ENCODE measurements at regions not wholly inside any gene's neighbourhood (a gene's known extent, or its start where the extent isn't known, plus 50 kb on each side); places are given as distances from the start of the nearest gene placed in this dataset.

DNA sequence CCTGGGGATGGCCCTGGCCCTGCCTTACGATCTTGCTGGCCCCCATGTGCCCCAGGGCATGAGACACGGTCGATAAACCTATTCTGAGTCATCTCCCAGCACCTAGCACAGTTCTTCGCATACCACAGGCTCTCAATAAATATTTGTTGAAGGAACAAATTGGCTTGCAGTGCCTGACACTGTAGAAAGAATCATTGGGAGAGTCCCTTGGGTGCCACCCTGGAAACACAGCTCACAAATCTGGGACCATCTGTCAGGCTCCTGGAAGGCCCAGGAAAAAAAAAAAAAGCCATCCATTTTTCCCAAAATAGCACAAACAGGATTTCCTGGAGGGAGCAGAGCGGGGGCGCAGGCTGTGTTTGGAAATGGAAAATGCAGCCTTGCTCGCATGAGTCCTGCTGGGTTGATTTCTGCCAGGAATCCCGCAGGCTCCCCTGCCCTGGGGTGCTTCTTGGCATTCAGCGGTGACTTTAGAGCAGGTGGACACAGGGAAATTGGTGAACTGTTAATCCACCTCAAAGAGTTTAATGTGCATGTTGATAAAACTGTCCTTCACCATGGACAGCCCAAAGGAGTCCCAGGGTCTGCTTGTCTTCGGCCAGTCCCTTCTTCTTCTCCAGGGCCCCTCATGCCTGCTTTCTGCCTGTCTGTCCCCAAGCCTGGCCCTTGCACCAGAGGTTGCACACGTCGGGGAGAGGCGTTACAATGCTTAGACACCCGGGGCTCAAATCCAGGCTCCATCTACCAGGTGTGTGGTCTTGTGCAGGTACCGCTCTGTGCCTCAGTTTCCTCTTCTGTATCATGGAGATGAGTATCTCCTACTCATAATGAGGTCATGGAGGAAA, 106.1 kb upstream of the RFLNA start:
- DNase-seq (ENCODE audit: low read depth in 2 of 2), result no peak

DNA sequence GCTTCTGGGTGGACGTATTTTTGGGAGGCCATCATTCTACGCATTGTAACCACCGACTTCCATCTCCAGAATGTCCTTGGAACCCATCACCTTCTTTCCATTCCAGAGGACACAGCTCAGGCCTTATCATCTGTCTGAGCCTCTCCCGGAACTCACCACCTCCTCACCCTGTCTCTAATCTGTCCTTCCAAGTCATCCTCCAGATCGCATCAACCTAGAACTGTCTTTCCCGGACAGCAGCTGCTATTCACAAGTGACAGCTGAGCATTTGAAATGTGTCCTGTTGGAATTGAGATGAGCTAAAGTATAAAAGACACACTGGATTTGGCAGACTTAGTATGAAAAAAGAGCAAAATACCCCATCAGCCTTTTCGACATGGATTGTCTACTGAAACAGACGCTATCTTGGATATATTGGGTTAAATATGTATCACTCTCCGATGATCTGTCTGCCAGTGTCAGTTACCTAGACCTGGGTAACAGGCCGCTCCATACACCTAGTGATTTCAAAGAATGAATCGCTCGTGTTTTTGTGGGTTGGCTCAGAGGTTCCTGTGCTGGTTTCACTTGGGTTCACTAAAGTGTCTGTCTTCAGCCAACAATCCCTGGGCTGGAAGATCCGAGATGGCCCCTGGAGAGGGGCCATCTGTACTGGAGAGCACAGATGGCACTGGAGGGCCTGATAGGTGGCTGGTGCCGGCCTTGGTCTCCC, 104.4 kb upstream of the RFLNA start:
- DNase-seq (ENCODE audit: low read depth in 2 of 2), result no peak

GRCh38 chr12:124191024-124191359, 103.9 kb upstream of the RFLNA start:
- no peak for DNase-seq (ENCODE audit: low read depth in 2 of 2)

DNA sequence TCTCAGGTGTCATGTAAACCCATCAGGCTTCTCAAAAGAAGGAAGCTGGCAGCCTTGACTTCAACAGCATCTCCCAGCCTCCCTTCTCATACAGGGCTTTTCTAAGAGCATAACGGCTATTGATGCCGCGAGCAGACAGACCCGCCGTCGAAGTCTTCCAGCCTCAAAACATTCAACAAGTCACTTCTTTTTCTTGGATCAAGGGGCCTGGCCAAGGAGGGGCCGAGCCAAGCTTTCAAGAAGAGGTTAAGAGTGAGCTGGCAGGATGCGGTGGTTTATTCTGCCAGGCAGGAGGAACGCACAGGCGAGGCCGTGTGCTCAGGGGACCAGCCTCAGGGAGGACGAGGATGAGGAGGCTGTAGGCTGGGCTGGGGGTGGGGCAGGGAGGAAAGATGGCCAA, 102.9 kb upstream of the RFLNA start:
- DNase-seq (ENCODE audit: low read depth in 2 of 2), result no peak

GRCh38 chr12:124194264-124194892, 100.5 kb upstream of the RFLNA start:
- no peak for DNase-seq (ENCODE audit: low read depth in 2 of 2)

DNA sequence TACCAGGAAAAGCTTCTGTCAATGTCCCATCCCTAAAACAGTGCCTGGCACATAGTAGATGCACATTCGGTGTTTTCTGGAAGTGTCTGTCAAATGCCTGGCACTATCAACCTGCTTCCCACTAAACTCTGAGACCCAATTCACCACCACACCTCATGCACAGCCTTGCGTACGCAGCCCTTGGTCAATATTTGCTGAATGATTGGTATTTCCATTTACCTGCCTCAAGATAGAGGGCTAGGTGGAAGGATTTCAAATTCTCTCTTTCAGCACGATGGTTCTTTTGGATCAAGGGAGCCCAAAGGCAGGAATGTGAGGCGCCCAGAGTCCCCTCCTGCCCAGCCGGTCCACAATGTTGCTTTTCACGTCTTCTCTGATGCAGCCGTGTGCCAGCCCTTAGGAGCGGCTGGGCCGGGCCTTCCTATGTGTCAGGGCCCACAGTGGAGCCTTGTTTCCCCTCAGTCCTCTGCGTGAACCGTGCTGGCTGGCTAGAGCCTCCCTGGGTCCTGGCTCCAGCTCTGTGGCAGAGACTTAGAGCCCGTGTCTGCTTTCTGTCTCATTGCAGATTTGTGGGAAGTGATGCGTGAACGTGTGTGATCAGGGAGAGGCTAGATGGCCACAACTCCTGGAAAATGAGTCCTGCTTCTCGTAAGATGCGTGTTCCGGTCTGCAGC, 99.9 kb upstream of the RFLNA start:
- DNase-seq (ENCODE audit: low read depth in 2 of 2), result no peak

DNA sequence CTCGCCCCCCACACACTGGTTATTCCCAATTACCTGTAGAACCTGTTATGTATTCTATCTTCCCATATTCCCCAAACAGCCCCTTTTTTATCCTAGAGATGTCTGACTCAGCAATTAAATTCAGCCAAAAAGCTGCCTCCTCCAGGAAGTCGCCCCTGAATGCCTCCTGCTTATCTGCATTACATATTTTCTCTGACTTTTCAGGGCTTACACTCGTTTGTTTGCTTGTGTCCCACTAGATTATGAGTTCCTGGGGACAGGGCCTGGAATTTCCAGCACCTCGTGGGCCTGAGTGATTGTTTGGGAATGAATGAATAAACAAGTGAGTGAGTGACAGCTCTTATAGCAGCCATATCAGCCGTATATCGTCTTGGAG, 99.3 kb upstream of the RFLNA start:
- DNase-seq (ENCODE audit: low read depth in 2 of 2), result no peak

DNA sequence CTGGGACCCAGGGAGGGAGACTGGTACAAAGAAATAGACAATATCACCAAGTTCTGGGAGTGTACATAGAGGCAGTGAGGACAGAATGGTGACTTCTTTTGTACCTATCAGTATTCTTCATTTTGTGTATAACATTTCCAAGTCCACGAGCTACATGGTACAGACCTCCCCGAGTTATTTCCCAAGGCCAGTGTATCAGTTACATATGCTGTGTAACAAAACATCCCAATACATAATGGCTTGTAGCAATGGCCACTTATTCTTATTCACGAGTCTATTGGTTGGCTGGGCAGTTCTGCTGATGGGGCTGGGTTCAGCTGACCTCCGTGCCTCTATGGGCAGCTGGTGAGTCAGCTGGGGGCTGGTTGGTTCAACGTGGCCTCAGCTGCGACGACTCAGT, 98.7 kb upstream of the RFLNA start:
- no peak for DNase-seq (ENCODE audit: low read depth in 2 of 2)

GRCh38 chr12:124201248-124201647, 93.6 kb upstream of the RFLNA start:
- DNase-seq (ENCODE audit: low read depth in 2 of 2), result no peak

- DNase-seq (ENCODE audit: low read depth in 2 of 2), result no peak
These were observed 91.7 kb upstream of the RFLNA start for GRCh38 chr12:124203176-124203575.

GRCh38 chr12:124205405-124205804, 89.5 kb upstream of the RFLNA start:
- no peak for DNase-seq (ENCODE audit: low read depth in 2 of 2)

GRCh38 chr12:124207049-124207448, 87.8 kb upstream of the RFLNA start:
- no peak for DNase-seq (ENCODE audit: low read depth in 2 of 2)

GRCh38 chr12:124207617-124208016, 87.3 kb upstream of the RFLNA start:
- DNase-seq (ENCODE audit: low read depth in 2 of 2), result no peak

DNA sequence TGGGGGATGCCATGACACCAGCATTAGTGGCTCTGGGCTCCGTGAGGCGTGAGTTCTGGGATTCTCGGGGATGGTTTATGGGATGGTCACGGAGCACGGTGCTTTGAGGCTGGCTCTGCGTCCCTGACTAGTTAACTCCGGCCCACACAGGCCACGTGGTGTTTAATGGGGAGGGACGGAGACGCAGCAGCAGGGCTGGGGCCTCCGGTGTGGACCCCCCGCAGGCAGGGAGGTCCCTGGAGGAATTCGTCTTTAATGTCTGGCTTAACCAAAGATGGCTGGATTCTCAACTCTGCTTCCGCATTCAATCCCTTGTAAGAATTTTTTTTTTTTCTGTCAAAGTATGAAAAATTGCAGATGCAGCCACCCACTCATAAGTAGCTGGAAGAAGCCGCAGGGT, 86.4 kb upstream of the RFLNA start:
- DNase-seq (ENCODE audit: low read depth in 2 of 2), result no peak

DNA sequence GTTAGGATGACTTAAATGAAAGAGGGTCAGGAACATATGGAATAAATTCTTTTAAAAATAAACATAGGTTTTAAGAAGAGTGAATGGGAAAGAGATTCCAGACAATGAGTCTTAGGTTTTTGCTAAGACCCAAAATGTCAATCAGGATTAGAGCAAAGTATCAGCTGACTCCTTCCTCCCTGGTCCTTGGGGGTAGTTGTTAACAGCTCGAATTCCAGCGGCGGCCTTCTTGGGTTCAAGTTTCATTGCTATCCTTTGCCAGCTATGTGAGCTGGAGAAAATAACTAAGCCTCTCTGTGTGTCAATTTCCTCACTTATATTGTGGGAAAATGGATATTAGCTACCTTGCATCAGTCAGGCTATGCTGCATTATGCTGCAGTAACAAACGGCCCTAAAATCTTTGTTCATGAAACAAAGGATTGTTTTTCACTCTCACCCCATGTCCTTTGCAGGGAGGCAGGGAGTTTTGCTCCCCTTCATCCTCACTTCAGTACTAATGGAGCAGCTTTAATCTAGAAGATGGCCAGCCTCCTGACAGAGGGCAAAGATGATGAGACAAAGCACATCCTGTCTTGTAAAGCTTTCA, 83.8 kb upstream of the RFLNA start:
- no peak for DNase-seq (ENCODE audit: low read depth in 2 of 2)

GRCh38 chr12:124211753-124212152, 83.1 kb upstream of the RFLNA start:
- no peak for DNase-seq (ENCODE audit: low read depth in 2 of 2)

DNA sequence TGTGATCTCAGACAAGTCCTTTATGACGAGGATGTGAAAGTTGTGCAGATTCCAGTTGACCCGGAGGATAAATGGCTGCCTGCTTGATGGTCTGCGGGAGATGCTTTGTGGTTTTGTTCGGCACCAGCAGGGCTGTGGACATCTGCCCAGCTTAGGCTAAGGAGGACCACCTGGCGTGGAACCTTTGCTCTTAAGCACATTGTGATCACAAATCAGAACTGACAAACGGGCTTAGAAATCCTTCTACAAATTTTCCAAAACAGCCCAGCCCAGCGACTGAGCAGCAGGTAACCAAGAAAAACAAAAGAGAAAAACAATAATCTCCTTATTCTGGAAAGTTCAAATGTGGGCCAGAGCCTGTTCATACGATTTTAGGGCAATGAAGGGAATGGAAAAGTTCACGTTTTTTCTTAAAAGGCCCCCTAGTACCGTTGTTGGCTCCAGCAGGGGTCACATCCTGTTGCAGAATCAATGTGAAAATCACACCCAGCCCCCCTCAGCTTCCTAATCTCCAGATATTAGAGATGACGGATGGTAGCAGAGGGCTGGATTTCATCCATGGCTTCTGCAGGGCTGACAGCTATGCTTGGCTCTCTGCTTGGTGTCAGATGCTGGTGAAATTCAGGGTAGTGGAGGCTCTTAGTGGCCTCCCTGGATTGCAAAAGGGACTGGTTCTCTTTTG, 81.1 kb upstream of the RFLNA start:
- DNase-seq (ENCODE audit: low read depth in 2 of 2), result no peak

GRCh38 chr12:124214574-124214973, 80.3 kb upstream of the RFLNA start:
- DNase-seq (ENCODE audit: low read depth in 2 of 2), result no peak

DNA sequence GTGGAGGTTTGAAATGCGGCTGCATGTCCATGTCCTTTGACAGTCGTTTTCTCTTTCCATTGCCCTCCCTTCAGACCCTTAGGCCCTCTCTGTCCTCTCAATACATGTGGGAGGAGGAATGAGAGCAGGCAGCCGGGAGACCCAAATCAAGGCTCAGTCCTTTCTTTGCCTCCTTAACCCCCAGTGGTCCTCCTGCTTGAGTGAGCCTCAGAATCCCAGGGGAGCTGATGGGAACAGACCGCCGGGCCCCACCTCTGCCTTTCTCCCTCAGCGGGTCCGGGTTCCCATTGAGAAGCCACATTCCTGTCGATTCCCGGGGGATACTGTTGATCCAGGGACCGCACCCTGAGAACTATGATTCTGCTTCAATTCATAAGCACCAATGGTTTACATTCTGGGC, 77.9 kb upstream of the RFLNA start:
- no peak for DNase-seq (ENCODE audit: low read depth in 2 of 2)

GRCh38 chr12:124217508-124218242, 77.2 kb upstream of the RFLNA start:
- DNase-seq (ENCODE audit: low read depth in 2 of 2), result no peak

DNA sequence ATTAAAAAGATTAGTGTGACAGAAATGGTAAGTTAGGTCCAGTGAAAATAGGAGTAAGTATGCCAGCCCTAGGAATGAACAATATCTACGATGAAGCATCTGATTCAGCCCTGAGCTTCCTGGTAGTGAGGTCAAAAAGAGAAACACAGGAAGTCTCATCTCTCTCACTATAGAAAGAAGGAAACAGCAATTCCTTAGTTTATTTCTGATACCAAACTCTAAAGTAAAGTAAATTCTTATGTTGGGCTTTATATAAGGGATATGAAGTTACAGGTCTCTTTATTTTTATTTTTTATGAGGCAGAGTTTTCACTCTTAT, 76.7 kb upstream of the RFLNA start:
- DNase-seq (ENCODE audit: low read depth in 2 of 2), result no peak

All from stimulated activated CD4-positive, alpha-beta T cell treated with anti-CD3 and anti-CD28 coated beads, Interleukin-15, amount 100 ng/mL, for 48 hours (primary cell).